H1 (cell line): ENCODE measurements at regions not wholly inside any gene's neighbourhood (a gene's known extent, or its start where the extent isn't known, plus 50 kb on each side); places are given as distances from the start of the nearest gene placed in this dataset.

Source experiments
- CTCF ChIA-PET: fragments of 300-600 bp; sonication (Branson Sonifier 250); formaldehyde crosslinking; loops from one replicate; lab custom pipeline; 2021; ENCODE audit not compliant: partially characterized antibody; lab: Charles Lee
- POLR2A ChIA-PET: fragments of 300-600 bp; sonication (Branson Sonifier 250); formaldehyde crosslinking; loops from one replicate; lab custom pipeline; 2021; ENCODE audit warnings: inconsistent platforms; ENCODE audit not compliant: partially characterized antibody; lab: Charles Lee
- DNase-seq, 2 experiments: peaks; one replicate each; pipeline versions ENCODE4 v3.0.0 to v3.0.0-alpha.2; 2010 to 2022; ENCODE audit warnings: low spot score in 2 of 2, low read depth in 1 of 2, mixed read lengths in 1 of 2
- FAIRE-seq: peaks from 2 replicates; lab custom pipeline; 2011; peaks lifted over from hg19 to GRCh38; lab: Jason Lieb, UNC
- H2AFZ ChIP-seq: 2 replicates; pipeline ENCODE4 v1.8.1; 2012; ENCODE audit warnings: low read length, inconsistent platforms
- H2AK5ac ChIP-seq: 2 replicates; pipeline ENCODE4 v1.6.1; 2013; ENCODE audit warnings: low read depth, low read length
- H2BK120ac ChIP-seq: replicated peaks from 2 replicates; pipeline ENCODE3; 2013; ENCODE audit warnings: low read depth, low read length, inconsistent platforms
- H2BK12ac ChIP-seq: 2 replicates; pipeline ENCODE4 v1.6.1; 2013; ENCODE audit warnings: low read depth, low read length
- H2BK15ac ChIP-seq: 2 replicates; pipeline ENCODE4 v1.6.1; 2013; ENCODE audit warnings: low read length
- H2BK20ac ChIP-seq: 2 replicates; pipeline ENCODE4 v1.6.1; 2013; ENCODE audit warnings: low read length
- H2BK5ac ChIP-seq: 2 replicates; pipeline ENCODE4 v1.6.1; 2013; ENCODE audit warnings: low read depth, low read length
- H3K14ac ChIP-seq: 2 replicates; pipeline ENCODE4 v1.6.1; 2013; ENCODE audit warnings: inconsistent platforms; ENCODE audit not compliant: insufficient read length
- H3K18ac ChIP-seq: 2 replicates; pipeline ENCODE4 v1.6.1; 2013; ENCODE audit warnings: low read length; ENCODE audit errors: extremely low read depth
- H3K23ac ChIP-seq: 2 replicates; pipeline ENCODE4 v1.6.1; 2013; ENCODE audit warnings: inconsistent platforms; ENCODE audit not compliant: insufficient read length
- H3K23me2 ChIP-seq: 2 replicates; pipeline ENCODE4 v1.6.1; 2013; ENCODE audit warnings: low read depth, low read length
- H3K27ac ChIP-seq: 2 replicates; pipeline ENCODE4 v1.6.1; 2011; ENCODE audit warnings: low read depth, low read length, inconsistent platforms
- H3K27me3 ChIP-seq, 4 experiments: replicated peaks in 1 of 4; 1 replicate in 1 of 4; 2 replicates in 3 of 4; pipeline versions ENCODE4 v1.6.1 to v1.8.1; 2011 to 2013; ENCODE audit warnings: low read length in 3 of 4, mild to moderate bottlenecking in 3 of 4, inconsistent platforms in 2 of 4, mixed read lengths in 2 of 4, moderate library complexity in 1 of 4; ENCODE audit not compliant: control insufficient read depth in 3 of 4, insufficient read depth in 3 of 4; ENCODE audit errors: extremely low read depth in 1 of 4
- H3K36me3 ChIP-seq, 4 experiments: 2 replicates each; pipeline versions ENCODE4 v1.6.1 to v1.8.1; 2011 to 2013; ENCODE audit warnings: mild to moderate bottlenecking in 4 of 4, low read length in 3 of 4, moderate library complexity in 2 of 4, control low read depth in 1 of 4, inconsistent platforms in 1 of 4; ENCODE audit not compliant: insufficient read depth in 4 of 4, control insufficient read depth in 2 of 4
- H3K4ac ChIP-seq: replicated peaks from 2 replicates; pipeline ENCODE3; 2013; ENCODE audit warnings: low read length, low read depth, mixed read lengths, inconsistent platforms; ENCODE audit not compliant: insufficient read length
- H3K4me1 ChIP-seq, 4 experiments: replicated peaks in 1 of 4; 1 replicate in 1 of 4; 2 replicates in 3 of 4; pipeline versions ENCODE4 v1.6.1 to v1.8.1; 2011 to 2013; ENCODE audit warnings: low read length in 3 of 4, inconsistent platforms in 2 of 4, mixed read lengths in 1 of 4; ENCODE audit not compliant: insufficient read depth in 4 of 4, control insufficient read depth in 3 of 4
- H3K4me2 ChIP-seq, 2 experiments: 2 replicates each; pipeline versions ENCODE4 v1.6.1 to v1.8.1; 2011 to 2013; ENCODE audit warnings: low read depth in 2 of 2, low read length in 2 of 2, control low read depth in 1 of 2, inconsistent platforms in 1 of 2, mild to moderate bottlenecking in 1 of 2; ENCODE audit not compliant: insufficient read depth in 1 of 2
- H3K4me3 ChIP-seq, 4 experiments: fragments of 200-600, 300-600 bp in 1 of 4; sonication (generic), shearing (Covaris generic), sonication (Bioruptor Twin) in 1 of 4; 2 replicates each; pipeline versions ENCODE4 v1.5.1 to v1.8.1; 2011 to 2016; ENCODE audit warnings: low read length in 4 of 4, low read depth in 3 of 4, control low read depth in 2 of 4, inconsistent platforms in 2 of 4, mild to moderate bottlenecking in 2 of 4, mixed read lengths in 1 of 4, moderate library complexity in 1 of 4; ENCODE audit not compliant: insufficient read depth in 2 of 4; ENCODE audit errors: extremely low read depth in 1 of 4
- H3K56ac ChIP-seq: replicated peaks from 2 replicates; pipeline ENCODE3; 2013; ENCODE audit warnings: low read depth, mild to moderate bottlenecking, mixed read lengths, low read length, inconsistent platforms; ENCODE audit not compliant: insufficient read length
- H3K79me1 ChIP-seq: 2 replicates; pipeline ENCODE4 v1.6.1; 2013; ENCODE audit warnings: low read depth, low read length, control low read depth
- H3K79me2 ChIP-seq, 2 experiments: 2 replicates each; pipeline versions ENCODE4 v1.6.1 to v1.8.1; 2012 to 2013; ENCODE audit warnings: low read length in 2 of 2, mild to moderate bottlenecking in 2 of 2, inconsistent platforms in 1 of 2; ENCODE audit not compliant: insufficient read depth in 2 of 2, control insufficient read depth in 1 of 2
- H3K9ac ChIP-seq, 4 experiments: replicated peaks in 1 of 4; 1 replicate in 1 of 4; 2 replicates in 3 of 4; pipeline versions ENCODE4 v1.6.1 to v1.8.1; 2011 to 2013; ENCODE audit warnings: low read depth in 3 of 4, low read length in 3 of 4, control low read depth in 2 of 4, mild to moderate bottlenecking in 2 of 4, moderate library complexity in 2 of 4, inconsistent platforms in 1 of 4; ENCODE audit errors: extremely low read depth in 1 of 4
- H3K9me3 ChIP-seq, 2 experiments: 2 replicates each; pipeline versions ENCODE4 v1.6.1 to v1.8.1; 2012 to 2013; ENCODE audit warnings: mild to moderate bottlenecking in 2 of 2, moderate library complexity in 2 of 2, control low read depth in 1 of 2, inconsistent platforms in 1 of 2, low read depth in 1 of 2, low read length in 1 of 2, mixed read lengths in 1 of 2; ENCODE audit not compliant: insufficient read depth in 2 of 2
- H4K20me1 ChIP-seq, 2 experiments: replicated peaks in 1 of 2; 2 replicates each; pipeline versions ENCODE3 to v1.8.1; 2011 to 2013; ENCODE audit warnings: inconsistent platforms in 2 of 2, low read length in 2 of 2, mild to moderate bottlenecking in 1 of 2; ENCODE audit not compliant: insufficient read depth in 2 of 2, control insufficient read depth in 1 of 2
- H4K5ac ChIP-seq: 2 replicates; pipeline ENCODE4 v1.6.1; 2013; ENCODE audit warnings: low read length, low read depth, mixed read lengths, inconsistent platforms; ENCODE audit not compliant: insufficient read length
- H4K8ac ChIP-seq: 2 replicates; pipeline ENCODE4 v1.8.0; 2013; ENCODE audit warnings: mild to moderate bottlenecking, moderate library complexity, low read length, inconsistent platforms; ENCODE audit not compliant: insufficient read depth; ENCODE audit errors: extremely low read depth
- H4K91ac ChIP-seq: replicated peaks from 2 replicates; pipeline ENCODE3; 2013; ENCODE audit warnings: low read length, mixed read lengths, inconsistent platforms; ENCODE audit not compliant: insufficient read length
- CBX5 ChIP-seq: fragments of 300-800, 300-1000 bp; sonication (generic); IDR thresholded peaks from 2 replicates; pipeline ENCODE4 v1.7.1; 2016; ENCODE audit warnings: antibody characterized with exemption, low read length, low read depth
- CREB1 ChIP-seq: IDR thresholded peaks from 2 replicates; pipeline ENCODE4 v1.6.1; 2012; ENCODE audit warnings: inconsistent platforms
- GABPA ChIP-seq: IDR thresholded peaks from 2 replicates; pipeline ENCODE4 v1.6.1; 2011; ENCODE audit warnings: mild to moderate bottlenecking, low read length, moderate library complexity, borderline replicate concordance; ENCODE audit not compliant: insufficient read depth
- KDM1A ChIP-seq: fragments of 200-600, 300-600 bp; sonication (generic); IDR thresholded peaks from 2 replicates; pipeline ENCODE4 v1.7.1; 2016; ENCODE audit warnings: mild to moderate bottlenecking, low read length, borderline replicate concordance
- NRF1 ChIP-seq: IDR thresholded peaks from 2 replicates; pipeline ENCODE4 v1.6.1; 2011; ENCODE audit warnings: mild to moderate bottlenecking, low read depth, low read length, improper control_type of control experiment
- PHF8 ChIP-seq: fragments of 200-600 bp; sonication (generic); conservative IDR thresholded peaks from 2 replicates; pipeline ENCODE4 v1.7.1; 2012; ENCODE audit warnings: low read depth, mild to moderate bottlenecking, inconsistent platforms, low read length, moderate library complexity
- RAD21 ChIP-seq, 2 experiments: IDR thresholded peaks in 1 of 2; conservative IDR thresholded peaks in 1 of 2; 2 replicates each; pipeline ENCODE4 v1.6.1; 2011; ENCODE audit warnings: low read depth in 2 of 2, low read length in 2 of 2, improper control_type of control experiment in 1 of 2, inconsistent platforms in 1 of 2, mild to moderate bottlenecking in 1 of 2, moderate library complexity in 1 of 2
- YY1 ChIP-seq: IDR thresholded peaks from 2 replicates; pipeline ENCODE4 v1.6.1; 2011; ENCODE audit warnings: low read depth, mild to moderate bottlenecking, low read length
- TF ChIP-seq, protein P1 (sequence below): IDR thresholded peaks from 2 replicates; pipeline ENCODE4 v1.6.1; 2011; ENCODE audit warnings: low read length, improper control_type of control experiment

DNA sequence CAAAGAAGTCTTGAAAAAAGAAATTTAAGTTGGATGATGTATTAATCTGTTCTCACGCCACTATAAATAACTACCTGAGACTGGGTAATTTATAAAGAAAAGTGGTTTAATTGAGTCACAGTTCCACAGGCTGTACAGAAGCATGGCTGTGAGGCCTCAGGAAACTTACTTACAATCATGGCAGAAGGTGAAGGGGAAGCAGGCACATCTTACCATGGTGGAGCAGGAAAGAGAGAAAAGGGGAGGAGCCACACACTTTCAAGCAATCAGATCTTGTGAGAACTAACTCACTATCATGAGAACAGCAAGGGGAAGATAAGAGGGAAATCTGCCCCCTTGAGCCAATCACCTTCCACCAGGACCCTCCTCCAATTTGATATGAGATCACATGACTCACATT, 65.7 kb upstream of the AMOTL1 start (continued):
- no peak for TF ChIP-seq YY1

DNA sequence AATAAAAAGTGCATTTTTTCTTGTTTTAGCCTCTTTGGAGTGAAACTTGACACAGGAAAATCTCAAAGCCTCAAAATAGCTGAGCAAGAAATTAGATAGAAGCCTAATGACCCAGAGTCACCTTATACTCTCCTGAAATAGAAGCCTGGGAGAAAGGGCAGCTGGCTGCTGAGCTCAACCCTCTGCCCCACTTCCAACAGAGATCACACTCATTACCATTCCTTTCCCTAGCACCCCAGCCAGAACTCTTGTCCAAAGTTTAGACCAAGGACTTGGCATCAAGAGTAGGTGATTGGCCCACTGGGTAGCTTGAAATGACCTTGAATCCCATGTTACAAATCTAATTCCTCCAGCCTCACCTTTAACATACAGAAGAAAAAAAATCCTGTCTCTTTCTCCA, 62.7 kb upstream of the AMOTL1 start:
- Histone ChIP-seq H3K79me2 (no peaks in the 10 kb centered on the region), H3K27ac (no peak overlapping the region), H4K8ac (no peak overlapping the region), H3K56ac (no peak overlapping the region), H3K9ac (no peak overlapping the region), H3K14ac (no peak overlapping the region), H2AK5ac (no peak overlapping the region), H3K4me1 (peaks cover 0 to 3% (median 1%) of the 10 kb centered on the region in 4 experiments; a peak in 2 of 7 replicates), H3K36me3 (no peaks in the 10 kb centered on the region), H2BK120ac (no peak overlapping the region), H3K18ac (no peak overlapping the region), H4K5ac (no peak overlapping the region), H3K4me3 (no peak overlapping the region), H3K4me2 (no peak overlapping the region), H3K23me2 (no peaks in the 10 kb centered on the region; the same call in 1 of the 2 replicates), H3K79me1 (no peaks in the 10 kb centered on the region), H4K91ac (no peak overlapping the region), H2AFZ (no peak overlapping the region), H3K27me3 (no peaks in the 10 kb centered on the region), H3K9me3 (no peaks in the 10 kb centered on the region), H3K23ac (no peak overlapping the region), H2BK12ac (no peak overlapping the region), H4K20me1 (no peaks in the 10 kb centered on the region), H2BK5ac (no peak overlapping the region), H2BK15ac (no peak overlapping the region), H2BK20ac (no peak overlapping the region), H3K4ac (no peak overlapping the region)
- CTCF ChIA-PET = interaction anchor here (2.2 kb wide), 1 partner anchor 36 kb away, joined by 6 read pairs; no protein-coding TSS in a partner anchor
- POLR2A ChIA-PET = no interaction called here
- DNase-seq (no peak), FAIRE-seq (no peak)
- no peak for TF ChIP-seq PHF8
- TF ChIP-seq, protein P1, sequence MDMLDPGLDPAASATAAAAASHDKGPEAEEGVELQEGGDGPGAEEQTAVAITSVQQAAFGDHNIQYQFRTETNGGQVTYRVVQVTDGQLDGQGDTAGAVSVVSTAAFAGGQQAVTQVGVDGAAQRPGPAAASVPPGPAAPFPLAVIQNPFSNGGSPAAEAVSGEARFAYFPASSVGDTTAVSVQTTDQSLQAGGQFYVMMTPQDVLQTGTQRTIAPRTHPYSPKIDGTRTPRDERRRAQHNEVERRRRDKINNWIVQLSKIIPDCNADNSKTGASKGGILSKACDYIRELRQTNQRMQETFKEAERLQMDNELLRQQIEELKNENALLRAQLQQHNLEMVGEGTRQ = no peak
- no peak for TF ChIP-seq GABPA
- TF ChIP-seq YY1 = no peak
- TF ChIP-seq RAD21 (IDR thresholded peaks at IDR 0.05 in 1 of 2, conservative IDR thresholded peaks at IDR 0.05 in 1 of 2; ENCODE audit: low read depth in 2 of 2, low read length in 2 of 2) = no peak
- TF ChIP-seq NRF1 = no peak
- no peak for TF ChIP-seq KDM1A
- no peak for TF ChIP-seq CREB1
- no peak for TF ChIP-seq CBX5
